Erythroblast (primary cell): ENCODE measurements at regions not wholly inside any gene's neighbourhood (a gene's known extent, or its start where the extent isn't known, plus 50 kb on each side); places are given as distances from the start of the nearest gene placed in this dataset.

ENCODE experiments used
- DNase-seq, 2 experiments: peaks; one replicate each; lab custom pipeline; 2025; lab: John Stamatoyannopoulos, UW
- GATA1 ChIP-seq: IDR thresholded peaks from 2 replicates; pipeline ENCODE4 v1.6.1; 2011; ENCODE audit warnings: low read depth, mild to moderate bottlenecking, control low read depth, low read length, moderate library complexity
- POLR2A ChIP-seq: IDR thresholded peaks from 2 replicates; pipeline ENCODE4 v1.6.1; 2011; ENCODE audit warnings: mild to moderate bottlenecking, low read length

DNA sequence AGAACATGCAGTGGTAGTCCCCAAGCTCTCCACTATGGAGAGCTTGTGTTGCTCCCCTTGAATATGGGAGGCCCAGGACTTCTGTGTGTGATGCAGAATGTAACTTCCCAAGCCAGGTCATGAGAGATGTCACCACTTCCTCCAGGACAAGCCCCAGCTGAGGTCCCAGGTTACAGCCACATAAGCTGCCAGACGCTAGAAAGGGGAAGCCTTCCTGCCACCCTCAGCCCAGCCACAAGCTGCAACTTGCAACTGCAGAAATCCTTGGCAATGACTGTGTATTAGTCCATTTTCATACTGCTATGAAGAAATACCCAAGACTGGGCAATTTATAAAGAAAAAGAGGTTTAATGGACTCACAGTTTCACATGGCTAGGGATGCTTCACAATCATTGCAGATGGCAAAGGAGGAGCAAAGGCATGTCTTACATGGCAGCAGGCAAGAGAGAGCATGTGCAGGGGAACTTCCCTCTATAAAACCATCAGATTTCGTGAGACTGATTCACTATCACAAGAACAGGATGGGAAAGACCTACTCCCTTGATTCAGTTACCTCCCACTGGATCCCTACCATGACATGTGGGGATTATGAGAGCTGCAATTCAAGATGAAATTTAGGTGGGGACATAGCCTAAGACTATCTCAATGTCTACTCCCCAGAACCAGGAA lies 91.5 kb upstream of the DHX15 start:
- TF ChIP-seq GATA1 (no peak), POLR2A (no peak)

DNA sequence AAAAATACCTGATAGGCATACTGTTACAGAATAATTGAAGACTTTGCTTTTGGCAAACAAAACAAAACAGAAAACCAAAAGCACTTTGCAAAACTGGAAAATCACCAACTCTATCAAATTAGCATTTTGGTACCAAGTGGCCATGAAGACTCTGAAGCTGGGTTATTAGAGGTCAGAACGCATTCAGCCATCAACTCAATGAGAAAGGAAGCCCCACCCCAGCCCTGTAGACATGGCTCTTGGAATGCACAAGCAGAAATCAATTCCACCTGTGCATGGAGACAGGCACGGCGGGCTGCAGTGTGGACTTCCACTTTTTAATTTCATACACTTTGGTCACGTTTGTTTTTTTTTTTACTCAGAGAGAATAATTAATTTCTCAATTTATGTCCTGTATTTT lies 93.6 kb upstream of the DHX15 start:
- TF ChIP-seq POLR2A (no peak), GATA1 (no peak)
- DNase-seq, result no peak

More for the DNA sequence above, 91.5 kb upstream of the DHX15 start:
- DNase-seq, result no peak

DNA sequence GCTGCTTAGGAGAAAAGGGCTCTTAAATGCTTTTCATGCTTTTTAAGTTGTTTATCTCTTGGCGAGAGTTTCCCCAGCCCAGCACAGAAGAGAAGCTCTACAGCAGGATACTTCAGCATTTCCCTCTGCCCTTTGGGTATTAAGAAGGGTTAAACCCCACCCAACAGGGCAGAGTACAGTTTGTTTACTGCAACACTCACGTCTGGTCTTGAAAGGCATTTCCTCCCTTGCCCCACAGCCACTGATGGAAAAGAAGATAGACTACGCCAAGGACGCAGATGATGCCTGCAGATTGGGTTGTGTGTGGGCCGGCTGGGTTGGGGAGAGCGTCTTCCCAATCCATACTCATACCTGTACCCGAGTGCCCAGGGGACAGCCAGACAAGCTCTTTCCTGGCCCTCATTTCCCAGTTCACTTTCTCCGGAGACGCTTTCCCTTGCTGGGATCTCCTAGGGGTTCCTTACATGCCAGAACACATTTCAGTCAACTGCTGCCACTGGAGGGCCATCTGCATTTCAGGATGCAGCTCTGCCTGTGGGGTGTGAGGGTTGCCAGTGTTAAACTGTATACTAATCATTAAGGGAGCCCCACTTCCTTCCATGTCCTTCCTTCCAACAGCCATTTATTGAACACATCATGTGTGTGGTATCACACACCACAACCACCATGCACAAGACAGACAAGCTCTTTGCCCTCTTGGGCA lies 96.5 kb upstream of the DHX15 start:
- TF ChIP-seq POLR2A (no peak), GATA1 (no peak)
- DNase-seq, result no peak

DNA sequence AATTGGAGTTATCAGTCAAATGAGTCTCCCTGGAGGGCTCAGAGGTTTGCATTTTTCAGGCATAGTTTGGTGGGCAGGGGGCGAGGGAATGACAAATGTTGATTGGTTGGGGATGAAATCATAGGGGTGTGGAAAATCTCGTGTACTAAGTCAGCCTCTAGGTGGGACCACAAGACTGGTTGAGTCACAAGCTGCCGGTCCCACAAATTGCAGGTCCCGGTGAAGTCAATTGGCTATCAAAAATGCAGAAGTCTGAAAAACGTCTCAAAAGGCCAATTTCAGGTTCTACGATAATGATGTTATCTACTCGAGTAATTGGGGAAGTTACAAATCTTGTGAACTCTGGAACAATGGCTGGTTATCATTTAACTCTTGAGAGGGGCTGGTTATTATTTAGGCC lies 98.8 kb upstream of the DHX15 start:
- TF ChIP-seq POLR2A (no peak), GATA1 (no peak)
- no peak for DNase-seq

DNA sequence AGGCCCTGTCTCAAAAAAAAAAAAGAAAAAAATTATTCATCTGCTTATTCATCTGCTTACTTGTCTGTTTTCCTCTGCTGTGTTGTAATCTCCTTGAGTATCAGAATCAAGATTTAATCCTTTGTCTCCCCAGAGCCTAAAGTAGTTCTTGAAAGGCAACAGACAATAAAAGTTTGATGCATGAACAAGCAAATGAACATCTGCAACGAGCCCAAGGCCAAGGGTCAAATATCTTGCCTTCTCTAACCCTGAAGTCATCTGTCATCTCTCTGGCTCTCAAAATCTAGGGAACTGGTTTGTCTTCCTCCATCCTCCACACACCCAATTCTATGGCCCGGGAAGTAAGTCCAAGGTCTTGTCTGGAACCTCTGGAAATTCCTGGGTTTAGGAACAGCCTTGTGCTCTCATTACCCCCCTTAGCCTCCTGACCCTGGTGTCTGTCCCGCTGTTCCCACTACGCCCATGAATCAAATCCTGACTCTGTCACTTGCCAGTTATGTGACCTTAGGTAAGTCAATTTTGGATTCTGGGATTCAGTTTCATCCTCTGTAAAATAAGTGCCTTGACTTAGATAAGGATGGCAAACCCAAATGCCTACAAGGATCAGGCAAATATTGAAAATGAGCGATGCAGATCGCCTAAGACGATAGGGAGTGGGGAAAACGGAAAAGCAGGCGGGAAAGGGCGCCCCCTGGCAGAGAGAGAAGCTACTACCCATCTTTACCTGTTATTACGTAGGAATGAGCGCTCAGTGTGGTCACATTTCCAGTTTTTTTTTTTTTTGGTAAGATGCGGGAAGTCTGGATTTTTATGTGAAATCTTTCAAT lies 102.7 kb upstream of the DHX15 start:
- TF ChIP-seq GATA1, result no peak
- no peak for TF ChIP-seq POLR2A
- peak; percentile 44 to 58 for DNase-seq

DNA sequence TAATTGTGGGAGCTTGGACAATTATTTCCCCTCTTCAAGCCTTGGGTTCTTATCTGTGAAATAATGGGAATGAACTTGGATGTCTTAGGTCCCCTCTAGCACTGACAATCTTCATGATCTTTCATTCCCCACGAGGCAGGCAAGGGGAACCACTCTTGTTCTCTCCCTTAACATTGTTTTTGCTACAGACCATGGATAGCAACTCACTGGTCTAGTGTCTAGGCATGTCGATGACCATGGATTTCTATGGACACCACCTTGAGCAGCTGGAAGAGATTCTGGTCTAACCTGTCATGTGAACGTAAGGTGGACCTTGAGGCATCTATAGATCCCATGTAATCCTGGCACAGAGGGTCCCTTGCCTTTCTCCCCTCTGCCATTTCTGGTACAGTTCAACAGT lies 104.1 kb upstream of the DHX15 start:
- TF ChIP-seq GATA1 (no peak), POLR2A (no peak)
- DNase-seq, result no peak

DNA sequence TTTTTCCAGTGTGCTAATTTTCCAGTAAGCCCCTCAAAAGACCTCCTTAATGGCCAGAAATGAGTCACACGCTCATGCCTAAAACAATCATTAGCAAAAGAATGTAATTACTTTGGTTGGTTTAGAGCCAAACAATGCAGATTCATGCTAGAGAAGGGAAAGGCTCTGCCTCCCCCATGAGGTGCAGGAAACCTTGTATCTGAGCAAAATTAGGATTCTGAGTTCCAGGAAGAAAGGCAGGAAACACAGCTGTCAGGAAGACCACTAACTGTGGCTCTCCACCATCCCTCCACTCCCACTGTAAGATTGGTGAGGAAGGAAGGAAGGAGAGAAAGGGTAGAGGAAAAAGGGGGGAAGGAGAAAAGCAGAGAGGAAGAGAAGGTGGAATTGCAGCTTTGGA lies 104.9 kb upstream of the DHX15 start:
- TF ChIP-seq POLR2A (no peak), GATA1 (no peak)
- DNase-seq, result no peak

DNA sequence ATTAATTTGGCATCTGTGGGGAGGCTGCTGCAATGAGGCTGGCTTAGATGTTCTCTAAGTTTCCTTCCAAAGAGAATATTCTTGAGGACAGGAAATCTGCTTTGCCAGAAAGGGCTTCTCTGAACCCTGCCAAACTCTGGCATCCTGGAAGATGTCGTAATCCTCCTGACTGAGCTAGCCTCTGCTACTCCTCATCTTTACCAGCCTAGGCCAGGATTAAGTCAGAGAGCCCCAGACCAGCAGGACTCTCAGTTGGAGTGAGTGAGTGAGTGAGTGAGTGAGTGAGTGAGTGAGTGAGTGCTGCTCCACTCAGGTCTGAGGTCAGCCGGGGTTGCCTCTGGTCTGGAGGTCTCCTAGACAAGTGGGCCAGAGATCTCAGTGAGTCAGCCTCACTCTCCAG lies 104.9 kb upstream of the SOD3 start:
- TF ChIP-seq POLR2A (no peak), GATA1 (no peak)
- no peak for DNase-seq

DNA sequence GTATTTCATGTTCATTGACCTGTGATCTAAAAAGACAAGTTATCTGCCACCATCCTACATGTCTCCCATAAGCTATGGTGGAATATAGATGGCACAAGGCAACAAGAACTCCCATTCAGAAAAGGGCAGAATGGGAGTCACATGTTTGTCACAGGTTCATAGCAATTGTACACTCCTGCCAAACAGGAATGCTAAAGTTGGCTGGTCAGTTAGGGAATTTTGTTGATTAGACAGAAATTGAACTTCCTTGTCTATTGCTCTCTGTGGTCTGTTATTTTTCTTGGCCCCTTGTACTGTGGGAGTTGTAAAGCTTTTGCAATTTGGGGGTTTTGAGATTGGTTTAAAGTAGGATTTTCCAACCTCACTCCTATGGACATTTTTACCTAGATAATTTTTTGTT lies 101.7 kb upstream of the SOD3 start:
- DNase-seq, result no peak
- TF ChIP-seq GATA1 (no peak), POLR2A (no peak)

DNA sequence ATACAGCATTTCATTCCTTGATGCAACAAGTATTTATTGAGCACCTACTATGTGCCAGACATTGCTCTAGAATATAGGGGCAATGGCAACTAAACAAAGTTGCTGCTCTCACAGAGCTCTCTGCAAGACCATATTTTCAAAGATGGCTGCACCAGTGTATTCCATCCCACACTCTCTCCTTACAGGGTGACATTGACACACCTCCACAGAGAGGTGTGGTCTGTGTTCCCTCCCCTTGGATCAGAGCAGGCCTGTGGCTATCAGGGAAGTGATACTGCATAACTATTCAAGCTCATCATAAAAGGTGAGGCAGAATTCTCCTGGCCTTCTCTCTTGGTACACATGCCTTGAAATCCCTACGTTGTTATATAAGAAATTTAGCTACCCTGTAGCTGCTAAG lies 95.3 kb upstream of the SOD3 start:
- TF ChIP-seq GATA1 (no peak), POLR2A (no peak)
- no peak for DNase-seq

DNA sequence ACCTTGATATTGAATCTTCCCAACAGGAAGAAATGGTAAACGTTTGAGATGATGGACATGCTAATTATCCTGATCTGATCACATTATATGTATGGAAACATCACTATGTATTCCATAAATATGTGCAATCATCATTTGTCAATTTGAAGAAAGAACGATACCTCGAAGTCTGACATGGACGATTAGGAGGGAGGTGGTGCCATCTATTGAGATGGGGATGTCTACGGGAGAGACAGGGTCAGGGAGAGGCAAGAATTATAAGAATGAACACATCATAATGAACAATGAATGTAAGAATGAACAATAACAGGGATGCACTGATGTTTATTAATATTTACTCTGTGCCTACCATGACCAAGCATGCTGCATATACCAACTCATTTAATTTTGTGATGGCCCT lies 93.7 kb upstream of the SOD3 start:
- no peak for DNase-seq
- TF ChIP-seq GATA1 (no peak), POLR2A (no peak)

DNA sequence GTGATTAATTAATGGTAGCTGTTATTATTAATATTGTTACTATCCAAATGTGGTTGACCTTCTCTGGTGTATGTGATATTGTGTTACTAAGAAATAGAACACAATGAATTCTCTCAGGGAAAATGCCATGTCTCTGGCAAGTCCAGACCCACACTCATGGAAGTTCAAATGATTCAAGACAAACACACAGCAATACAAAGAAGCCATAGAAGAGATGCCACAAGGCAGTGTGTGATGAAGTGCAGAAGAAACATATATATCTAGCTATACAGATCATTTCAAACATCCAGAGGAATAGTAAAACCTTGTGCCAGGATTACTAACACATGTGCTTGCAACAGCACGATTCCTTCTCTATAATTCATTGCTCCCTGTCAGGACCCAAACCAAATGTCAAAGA lies 93.1 kb upstream of the SOD3 start:
- TF ChIP-seq POLR2A, result no peak
- DNase-seq, result no peak

DNA sequence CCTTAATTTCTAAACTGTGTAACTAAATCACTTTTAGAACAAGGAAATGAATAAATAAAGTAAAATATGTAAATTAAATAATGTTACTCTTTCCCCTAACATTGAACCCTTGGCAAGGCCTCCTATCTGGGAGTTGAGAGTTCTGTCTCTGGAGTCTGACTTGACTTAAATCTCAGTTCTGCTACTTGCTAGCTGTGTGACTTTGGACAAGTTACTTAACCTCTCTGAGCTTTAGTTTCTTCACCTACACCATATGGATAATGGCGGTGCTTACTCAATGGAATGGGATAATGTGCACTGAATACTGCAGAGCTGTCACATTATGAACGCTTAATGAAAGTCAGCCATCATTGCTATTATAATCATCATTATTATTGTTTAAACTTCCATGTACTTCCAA lies 92.1 kb upstream of the SOD3 start:
- no peak for DNase-seq
- TF ChIP-seq POLR2A, result no peak
- no peak for TF ChIP-seq GATA1

DNA sequence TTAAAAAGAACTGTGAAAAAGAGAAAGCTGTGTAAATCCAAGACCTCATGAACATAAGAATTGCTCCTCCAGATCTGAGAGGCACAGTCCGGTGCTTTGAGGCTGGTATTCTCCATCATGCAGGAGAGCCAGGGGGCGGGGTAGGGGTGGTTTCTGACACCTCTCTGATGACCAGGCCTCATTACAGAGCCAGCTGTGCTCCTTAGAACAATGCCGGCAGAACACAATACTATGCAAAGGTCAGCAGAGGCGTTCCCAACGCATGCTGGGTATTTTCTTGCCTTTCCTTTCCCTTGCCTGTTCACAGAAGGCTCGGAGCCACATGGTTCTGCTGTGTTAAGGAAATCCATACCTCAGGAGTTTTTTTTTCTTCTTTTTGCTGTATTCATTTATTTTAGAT lies 91.2 kb upstream of the SOD3 start:
- no peak for TF ChIP-seq POLR2A
- no peak for TF ChIP-seq GATA1

More for the DNA sequence above, 91.2 kb upstream of the SOD3 start:
- no peak for DNase-seq
